ENCODE measurements at regions not wholly inside any gene's neighbourhood (a gene's known extent, or its start where the extent isn't known, plus 50 kb on each side); places are given as distances from the start of the nearest gene placed in this dataset.
"Not testable (repeated sequence)": the region's sequence is repeated elsewhere in the genome, so short reads cannot be mapped to it uniquely, and the experiment has no call there.

- DNase-seq, result not testable (repeated sequence)
These were observed 309.1 kb downstream of the MTX2 start for GRCh38 chr2:176578292-176578691.

GRCh38 chr2:176579608-176580007 lies 310.4 kb downstream of the MTX2 start:
- no peak for DNase-seq

GRCh38 chr2:176581557-176582165 lies 312.4 kb downstream of the MTX2 start:
- no peak for DNase-seq

- no peak for DNase-seq
These were observed 312.9 kb downstream of the MTX2 start for GRCh38 chr2:176582176-176582575.

GRCh38 chr2:176582990-176583481 lies 313.8 kb downstream of the MTX2 start:
- no peak for DNase-seq

GRCh38 chr2:176583607-176584006 lies 314.4 kb downstream of the MTX2 start:
- DNase-seq, result no peak

- DNase-seq, result no peak
These were observed 315.1 kb downstream of the MTX2 start for GRCh38 chr2:176584333-176584732.

- DNase-seq, result no peak
These were observed 316.0 kb downstream of the MTX2 start for GRCh38 chr2:176585291-176585690.

GRCh38 chr2:176585791-176586190 lies 316.5 kb downstream of the MTX2 start:
- DNase-seq, result no peak

- DNase-seq, result no peak
These were observed 320.0 kb downstream of the MTX2 start for GRCh38 chr2:176589287-176589686.

- no peak for DNase-seq
These were observed 320.7 kb downstream of the MTX2 start for GRCh38 chr2:176589825-176590440.

- DNase-seq, result no peak
These were observed 323.0 kb downstream of the MTX2 start for GRCh38 chr2:176592216-176592615.

- no peak for DNase-seq
These were observed 326.7 kb downstream of the MTX2 start for GRCh38 chr2:176595986-176596385.

GRCh38 chr2:176597916-176598315 lies 328.7 kb downstream of the MTX2 start:
- no peak for DNase-seq

GRCh38 chr2:176598351-176598750 lies 329.1 kb downstream of the MTX2 start:
- no peak for DNase-seq

GRCh38 chr2:176599796-176600485 lies 330.7 kb downstream of the MTX2 start:
- no peak for DNase-seq

- no peak for DNase-seq
These were observed 331.8 kb downstream of the MTX2 start for GRCh38 chr2:176601066-176601465.

- DNase-seq, result no peak
These were observed 342.8 kb downstream of the MTX2 start for GRCh38 chr2:176612036-176612435.

GRCh38 chr2:176612736-176613135 lies 343.5 kb downstream of the MTX2 start:
- no peak for DNase-seq

- DNase-seq, result no peak
These were observed 344.2 kb downstream of the MTX2 start for GRCh38 chr2:176613323-176613987.

- DNase-seq, result no peak
These were observed 344.8 kb downstream of the MTX2 start for GRCh38 chr2:176614049-176614448.

- no peak for DNase-seq
These were observed 345.7 kb downstream of the MTX2 start for GRCh38 chr2:176614930-176615329.

GRCh38 chr2:176619504-176619903 lies 350.3 kb downstream of the MTX2 start:
- DNase-seq, result no peak

GRCh38 chr2:176621350-176621749 lies 352.1 kb downstream of the MTX2 start:
- DNase-seq, result no peak
